DOHH2 (cell line): ENCODE measurements at regions not wholly inside any gene's neighbourhood (a gene's known extent, or its start where the extent isn't known, plus 50 kb on each side); places are given as distances from the start of the nearest gene placed in this dataset.

Source experiments
- EZH2phosphoT487 ChIP-seq: fragments of 200-600 bp; sonication (generic); IDR thresholded peaks from 2 replicates; pipeline ENCODE4 v1.6.1; 2017; ENCODE audit warnings: borderline replicate concordance, mild to moderate bottlenecking, antibody characterized with exemption, low read length, moderate library complexity, mixed read lengths
- TF ChIP-seq, protein P1 (sequence below): fragments of 200-600 bp; sonication (generic); IDR thresholded peaks from one replicate; pipeline ENCODE4 v1.5.1; 2014; ENCODE audit warnings: antibody characterized with exemption, mild to moderate bottlenecking, low read depth, low read length; ENCODE audit not compliant: poor library complexity, severe bottlenecking

- TF ChIP-seq, protein P1, sequence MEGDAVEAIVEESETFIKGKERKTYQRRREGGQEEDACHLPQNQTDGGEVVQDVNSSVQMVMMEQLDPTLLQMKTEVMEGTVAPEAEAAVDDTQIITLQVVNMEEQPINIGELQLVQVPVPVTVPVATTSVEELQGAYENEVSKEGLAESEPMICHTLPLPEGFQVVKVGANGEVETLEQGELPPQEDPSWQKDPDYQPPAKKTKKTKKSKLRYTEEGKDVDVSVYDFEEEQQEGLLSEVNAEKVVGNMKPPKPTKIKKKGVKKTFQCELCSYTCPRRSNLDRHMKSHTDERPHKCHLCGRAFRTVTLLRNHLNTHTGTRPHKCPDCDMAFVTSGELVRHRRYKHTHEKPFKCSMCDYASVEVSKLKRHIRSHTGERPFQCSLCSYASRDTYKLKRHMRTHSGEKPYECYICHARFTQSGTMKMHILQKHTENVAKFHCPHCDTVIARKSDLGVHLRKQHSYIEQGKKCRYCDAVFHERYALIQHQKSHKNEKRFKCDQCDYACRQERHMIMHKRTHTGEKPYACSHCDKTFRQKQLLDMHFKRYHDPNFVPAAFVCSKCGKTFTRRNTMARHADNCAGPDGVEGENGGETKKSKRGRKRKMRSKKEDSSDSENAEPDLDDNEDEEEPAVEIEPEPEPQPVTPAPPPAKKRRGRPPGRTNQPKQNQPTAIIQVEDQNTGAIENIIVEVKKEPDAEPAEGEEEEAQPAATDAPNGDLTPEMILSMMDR, result no peak
- no peak for TF ChIP-seq EZH2phosphoT487
Observed at GRCh38 chr9:24286761-24287160, 258.9 kb downstream of the IZUMO3 start.
